Tibial nerve (tissue), 4 donors: ENCODE measurements at regions not wholly inside any gene's neighbourhood (a gene's known extent, or its start where the extent isn't known, plus 50 kb on each side); places are given as distances from the start of the nearest gene placed in this dataset.
A peak's percentile ranks its signal among the peaks of the same experiment; 100 is the strongest.

ENCODE experiments used
- DNase-seq, 2 donors: peaks; one replicate each; pipeline ENCODE4 v3.0.0-alpha.2; 2019; ENCODE audit warnings: low spot score in 2 of 2
- H3K27ac ChIP-seq, 4 donors: fragments of 200-600 bp; sonication (generic) in 3 of 4; one replicate each; pipeline ENCODE4 v1.5.1; 2017 to 2019; ENCODE audit warnings: mild to moderate bottlenecking in 1 of 4
- H3K27me3 ChIP-seq, 2 donors: fragments of 200-600 bp; sonication (generic) in 1 of 2; one replicate each; pipeline versions ENCODE4 v1.5.1 to v1.6.0; 2017 to 2019
- H3K36me3 ChIP-seq, 3 donors: fragments of 200-600 bp; sonication (generic); one replicate each; pipeline ENCODE4 v1.5.1; 2018 to 2019
- H3K4me1 ChIP-seq, 4 donors: fragments of 200-600 bp; sonication (generic) in 3 of 4; one replicate each; pipeline ENCODE4 v1.5.1; 2017 to 2019
- H3K4me3 ChIP-seq, 4 donors: fragments of 200-600 bp; sonication (generic) in 3 of 4; one replicate each; pipeline ENCODE4 v1.5.1; 2017 to 2019; ENCODE audit warnings: mild to moderate bottlenecking in 1 of 4, moderate library complexity in 1 of 4
- H3K9me3 ChIP-seq, 4 donors: fragments of 200-600 bp; sonication (generic) in 3 of 4; one replicate each; pipeline ENCODE4 v1.5.1; 2017 to 2019
- EP300 ChIP-seq, 2 donors: sonication (generic); formaldehyde crosslinking; IDR thresholded peaks; one replicate each; pipeline ENCODE4 v1.6.1; 2017; ENCODE audit warnings: antibody characterized with exemption in 2 of 2, mild to moderate bottlenecking in 1 of 2
- POLR2A ChIP-seq, 2 donors: fragments of 450-650 bp; IDR thresholded peaks; one replicate each; pipeline ENCODE4 v1.6.1; 2017; ENCODE audit warnings: antibody characterized with exemption in 2 of 2, mild to moderate bottlenecking in 2 of 2, moderate library complexity in 2 of 2
- WGBS, 2 donors: methylation state at CpG; one replicate each; pipeline ENCODE4 v1.1.5; 2018; 5-methylcytosine and 5-hydroxymethylcytosine counted together
- TF ChIP-seq, protein P1 (sequence below), 5 experiments: fragments of 200-600 bp in 3 of 5; fragments of 450-650 bp in 2 of 5; sonication (generic) in 3 of 5; IDR thresholded peaks; one replicate each; pipeline ENCODE4 v1.5.1; 2016 to 2019; ENCODE audit warnings: antibody characterized with exemption in 5 of 5, mild to moderate bottlenecking in 3 of 5, moderate library complexity in 2 of 5

DNA sequence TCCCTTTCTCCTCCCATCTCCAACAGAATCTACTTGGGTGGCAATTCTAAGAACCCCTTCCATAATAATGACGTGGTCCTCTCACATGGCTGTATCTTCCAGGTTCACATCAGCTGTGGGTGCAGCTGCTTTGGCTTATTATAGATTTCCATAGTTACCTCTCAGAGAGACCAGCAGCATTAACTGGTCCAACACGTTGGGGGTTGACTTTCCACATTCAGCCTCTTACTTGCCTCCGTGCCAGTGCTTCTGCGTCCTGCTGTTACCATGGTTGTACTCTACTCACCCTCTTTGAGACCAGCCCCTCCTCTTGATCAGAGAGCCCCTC lies 570.7 kb downstream of the PLCL1 start:
- DNase-seq = no peak
- H3K9me3 ChIP-seq = no peaks in the 10 kb centered on the region
- TF ChIP-seq EP300 (IDR thresholded peaks at IDR 0.05) (no peak), POLR2A (IDR thresholded peaks at IDR 0.05) (no peak)
- TF ChIP-seq, protein P1, sequence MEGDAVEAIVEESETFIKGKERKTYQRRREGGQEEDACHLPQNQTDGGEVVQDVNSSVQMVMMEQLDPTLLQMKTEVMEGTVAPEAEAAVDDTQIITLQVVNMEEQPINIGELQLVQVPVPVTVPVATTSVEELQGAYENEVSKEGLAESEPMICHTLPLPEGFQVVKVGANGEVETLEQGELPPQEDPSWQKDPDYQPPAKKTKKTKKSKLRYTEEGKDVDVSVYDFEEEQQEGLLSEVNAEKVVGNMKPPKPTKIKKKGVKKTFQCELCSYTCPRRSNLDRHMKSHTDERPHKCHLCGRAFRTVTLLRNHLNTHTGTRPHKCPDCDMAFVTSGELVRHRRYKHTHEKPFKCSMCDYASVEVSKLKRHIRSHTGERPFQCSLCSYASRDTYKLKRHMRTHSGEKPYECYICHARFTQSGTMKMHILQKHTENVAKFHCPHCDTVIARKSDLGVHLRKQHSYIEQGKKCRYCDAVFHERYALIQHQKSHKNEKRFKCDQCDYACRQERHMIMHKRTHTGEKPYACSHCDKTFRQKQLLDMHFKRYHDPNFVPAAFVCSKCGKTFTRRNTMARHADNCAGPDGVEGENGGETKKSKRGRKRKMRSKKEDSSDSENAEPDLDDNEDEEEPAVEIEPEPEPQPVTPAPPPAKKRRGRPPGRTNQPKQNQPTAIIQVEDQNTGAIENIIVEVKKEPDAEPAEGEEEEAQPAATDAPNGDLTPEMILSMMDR (IDR thresholded peaks at IDR 0.05) = no peak
- H3K4me3 ChIP-seq = no peak overlapping the region
- 58 to 66% methylated on average over 4 of the region's 4 CpGs for WGBS, 2 donors
- no peaks in the 10 kb centered on the region for H3K4me1 ChIP-seq
- H3K27ac ChIP-seq = no peak overlapping the region
- H3K36me3 ChIP-seq = no peaks in the 10 kb centered on the region
- H3K27me3 ChIP-seq = no peaks in the 10 kb centered on the region

DNA sequence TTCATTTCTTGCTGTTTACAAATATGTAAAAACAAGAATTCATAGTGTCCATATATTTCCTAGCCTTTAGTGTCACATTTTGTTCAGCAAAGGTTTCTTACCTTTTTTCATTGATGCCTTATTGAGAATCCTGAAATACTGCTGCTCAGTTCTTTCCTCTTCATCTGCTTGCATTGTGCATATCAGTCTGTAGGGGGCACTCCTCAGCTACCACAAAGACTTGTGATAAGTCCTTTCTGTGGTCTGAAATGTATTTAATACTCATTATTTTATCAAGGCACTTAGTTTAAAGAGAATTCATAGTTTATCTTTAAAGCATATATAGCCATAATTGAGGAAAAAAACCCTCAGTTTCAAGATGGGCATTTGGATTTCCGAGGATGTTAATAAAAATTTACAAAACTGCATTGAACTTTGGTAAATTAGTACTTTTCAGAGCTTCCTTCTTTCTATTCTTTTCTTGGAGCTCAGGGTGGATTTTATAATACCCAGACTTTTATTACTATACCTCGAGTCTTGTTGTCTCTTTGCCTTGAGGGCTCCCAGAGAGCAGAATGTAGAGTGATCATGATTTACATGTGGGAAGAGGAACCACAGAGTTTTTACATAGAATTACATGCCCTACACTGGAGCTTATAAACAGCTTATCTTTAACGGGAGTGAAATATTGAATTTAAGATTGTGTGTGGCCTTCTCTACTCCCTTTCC lies 570.1 kb downstream of the PLCL1 start:
- Histone ChIP-seq H3K36me3 (no peaks in the 10 kb centered on the region), H3K27me3 (no peaks in the 10 kb centered on the region), H3K27ac (no peak overlapping the region), H3K4me3 (no peak overlapping the region), H3K4me1 (no peaks in the 10 kb centered on the region), H3K9me3 (no peaks in the 10 kb centered on the region)
- TF ChIP-seq, protein P1 (IDR thresholded peaks at IDR 0.05) = peak; percentile 30 to 56 (median 42)
- TF ChIP-seq POLR2A (IDR thresholded peaks at IDR 0.05) (no peak), EP300 (IDR thresholded peaks at IDR 0.05) (no peak)
- 28 to 34% methylated on average over 3 of the region's 3 CpGs for WGBS, 2 donors
- DNase-seq = peak in 1 of 2 donors; percentile 12

DNA sequence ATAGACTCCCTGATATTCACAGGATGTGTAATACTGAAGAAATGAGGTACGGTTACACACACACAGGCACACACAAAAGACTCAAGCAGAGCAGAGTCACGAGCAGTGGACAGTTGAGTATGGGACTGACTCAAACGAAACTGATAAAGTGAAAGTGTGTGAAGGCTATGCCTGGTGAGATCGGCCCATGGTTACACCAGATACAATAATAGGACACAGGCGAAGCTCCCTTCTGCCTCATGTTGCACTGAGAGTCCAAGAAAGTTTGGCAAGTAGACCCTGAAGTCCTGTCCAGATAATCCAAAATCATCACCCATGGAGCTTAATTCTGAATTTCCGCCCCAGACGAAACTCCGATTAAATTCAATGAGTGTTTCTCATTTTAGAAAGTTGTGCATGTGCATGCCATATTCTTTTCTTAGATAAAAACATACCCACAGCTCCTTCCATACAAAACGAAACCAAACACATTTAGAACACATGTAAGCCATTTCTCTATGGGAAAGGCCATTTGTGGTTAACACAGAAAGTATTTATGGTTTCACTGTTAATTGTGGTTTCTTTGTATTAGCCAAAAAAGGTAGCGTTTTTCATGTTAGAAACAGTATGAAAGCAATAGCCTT lies 567.6 kb downstream of the PLCL1 start:
- H3K4me1 ChIP-seq = no peaks in the 10 kb centered on the region
- H3K4me3 ChIP-seq = peak overlapping the region in 2 of 4 donors; percentile 11 to 26
- H3K9me3 ChIP-seq = no peaks in the 10 kb centered on the region
- DNase-seq = no peak
- H3K36me3 ChIP-seq = no peaks in the 10 kb centered on the region
- WGBS, 2 donors = 58 to 62% methylated on average over 10 of the region's 10 CpGs
- no peak for TF ChIP-seq EP300 (IDR thresholded peaks at IDR 0.05)
- TF ChIP-seq, protein P1 (IDR thresholded peaks at IDR 0.05) = no peak
- TF ChIP-seq POLR2A (IDR thresholded peaks at IDR 0.05) = no peak
- H3K27ac ChIP-seq = no peak overlapping the region
- no peaks in the 10 kb centered on the region for H3K27me3 ChIP-seq

DNA sequence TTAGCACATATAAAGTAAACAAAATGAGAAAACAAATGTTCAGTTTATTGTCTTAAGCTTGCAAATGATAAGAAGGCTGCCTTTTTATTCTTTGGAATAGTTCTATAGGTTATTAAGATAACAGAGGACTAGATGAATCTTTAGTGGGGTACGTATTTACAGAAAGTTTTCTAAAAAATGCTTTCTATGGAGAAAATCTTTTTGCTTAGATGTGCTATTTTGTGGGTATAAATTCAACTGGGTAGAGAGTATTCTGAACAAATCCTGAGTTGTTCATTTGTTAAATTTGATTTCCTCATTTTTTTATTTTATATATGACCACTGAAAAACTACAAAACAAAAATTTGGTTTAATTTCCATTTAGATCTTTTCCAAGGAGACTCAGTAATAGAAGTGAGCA lies 566.9 kb downstream of the PLCL1 start:
- DNase-seq = no peak
- H3K9me3 ChIP-seq = no peaks in the 10 kb centered on the region
- WGBS, 2 donors = 93 to 98% methylated on average over 1 of the region's 1 CpG
- no peaks in the 10 kb centered on the region for H3K27me3 ChIP-seq
- TF ChIP-seq, protein P1 (IDR thresholded peaks at IDR 0.05) = no peak
- TF ChIP-seq POLR2A (IDR thresholded peaks at IDR 0.05) (no peak), EP300 (IDR thresholded peaks at IDR 0.05) (no peak)
- H3K36me3 ChIP-seq = no peaks in the 10 kb centered on the region
- H3K4me3 ChIP-seq = no peak overlapping the region
- H3K4me1 ChIP-seq = no peaks in the 10 kb centered on the region
- H3K27ac ChIP-seq = no peak overlapping the region

DNA sequence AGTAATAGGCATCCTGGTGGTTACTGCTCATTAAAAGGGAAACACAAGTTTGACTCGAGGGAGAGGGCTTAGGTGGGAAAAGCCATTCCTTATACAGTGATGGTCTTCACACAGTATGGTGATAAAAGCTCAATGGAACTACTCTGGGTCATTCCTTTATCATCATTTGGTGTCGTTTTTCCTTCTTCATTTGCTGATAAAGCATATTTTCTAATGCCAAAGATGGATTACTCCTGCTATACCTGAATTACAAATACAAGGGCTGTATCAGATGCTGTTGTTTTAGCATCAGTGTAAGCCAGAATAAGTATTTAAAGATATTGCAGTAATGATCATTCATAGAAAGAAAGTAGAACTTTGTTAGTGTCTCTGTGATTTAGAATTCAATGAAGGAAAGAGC lies 563.7 kb downstream of the PLCL1 start:
- H3K4me3 ChIP-seq = no peak overlapping the region
- no peak for DNase-seq
- no peak overlapping the region for H3K27ac ChIP-seq
- no peaks in the 10 kb centered on the region for H3K9me3 ChIP-seq
- H3K4me1 ChIP-seq = no peaks in the 10 kb centered on the region
- H3K27me3 ChIP-seq = no peaks in the 10 kb centered on the region
- TF ChIP-seq, protein P1 (IDR thresholded peaks at IDR 0.05) = no peak
- TF ChIP-seq POLR2A (IDR thresholded peaks at IDR 0.05) = no peak
- TF ChIP-seq EP300 (IDR thresholded peaks at IDR 0.05) = no peak
- H3K36me3 ChIP-seq = no peaks in the 10 kb centered on the region
- WGBS, 2 donors = 59 to 64% methylated on average over 2 of the region's 2 CpGs
